ENCODE measurements at regions not wholly inside any gene's neighbourhood (a gene's known extent, or its start where the extent isn't known, plus 50 kb on each side); places are given as distances from the start of the nearest gene placed in this dataset.

- Histone ChIP-seq H3K4me2 (ENCODE audit: low read length) (no peak overlapping the region), H2AFZ (ENCODE audit: low read length) (no peak overlapping the region), H3K27ac (ENCODE audit: low read depth, low read length, poor library complexity, severe bottlenecking) (no peak overlapping the region), H3K4me3 (ENCODE audit: low read depth, low read length, poor library complexity, severe bottlenecking) (no peak overlapping the region), H3K4me1 (ENCODE audit: insufficient read depth, low read length, poor library complexity, severe bottlenecking) (no peaks in the 10 kb centered on the region), H4K20me1 (ENCODE audit: insufficient read depth, low read length) (no peaks in the 10 kb centered on the region), H3K9me2 (ENCODE audit: insufficient read depth, low read length) (no peaks in the 10 kb centered on the region), H3K79me2 (ENCODE audit: insufficient read depth, low read depth, low read length) (no peaks in the 10 kb centered on the region), H3K36me3 (ENCODE audit: insufficient read depth, low read length) (no peaks in the 10 kb centered on the region), H3K9me3 (ENCODE audit: low read length) (no peaks in the 10 kb centered on the region)
- POLR2A ChIA-PET, result no interaction called here
- no peak for DNase-seq (ENCODE audit: low spot score)
- no TSS peak for BruUV-seq (replicated peaks)
- intact Hi-C loops (cut with micrococcal nuclease; ENCODE audit: unreplicated experiment), result no loop called here
- TF ChIP-seq, protein P1, sequence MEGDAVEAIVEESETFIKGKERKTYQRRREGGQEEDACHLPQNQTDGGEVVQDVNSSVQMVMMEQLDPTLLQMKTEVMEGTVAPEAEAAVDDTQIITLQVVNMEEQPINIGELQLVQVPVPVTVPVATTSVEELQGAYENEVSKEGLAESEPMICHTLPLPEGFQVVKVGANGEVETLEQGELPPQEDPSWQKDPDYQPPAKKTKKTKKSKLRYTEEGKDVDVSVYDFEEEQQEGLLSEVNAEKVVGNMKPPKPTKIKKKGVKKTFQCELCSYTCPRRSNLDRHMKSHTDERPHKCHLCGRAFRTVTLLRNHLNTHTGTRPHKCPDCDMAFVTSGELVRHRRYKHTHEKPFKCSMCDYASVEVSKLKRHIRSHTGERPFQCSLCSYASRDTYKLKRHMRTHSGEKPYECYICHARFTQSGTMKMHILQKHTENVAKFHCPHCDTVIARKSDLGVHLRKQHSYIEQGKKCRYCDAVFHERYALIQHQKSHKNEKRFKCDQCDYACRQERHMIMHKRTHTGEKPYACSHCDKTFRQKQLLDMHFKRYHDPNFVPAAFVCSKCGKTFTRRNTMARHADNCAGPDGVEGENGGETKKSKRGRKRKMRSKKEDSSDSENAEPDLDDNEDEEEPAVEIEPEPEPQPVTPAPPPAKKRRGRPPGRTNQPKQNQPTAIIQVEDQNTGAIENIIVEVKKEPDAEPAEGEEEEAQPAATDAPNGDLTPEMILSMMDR (conservative IDR thresholded peaks at IDR 0.05; ENCODE audit: low read length), result no peak
- TF ChIP-seq EZH2phosphoT487 (IDR thresholded peaks at IDR 0.05; ENCODE audit: borderline replicate concordance, low read depth, low read length), result no peak
- CTCF ChIA-PET (ENCODE audit: unreplicated experiment), result no interaction called here
These were observed 185.3 kb upstream of the FMN2 start for GRCh38 chr1:239906394-239906793.

DNA sequence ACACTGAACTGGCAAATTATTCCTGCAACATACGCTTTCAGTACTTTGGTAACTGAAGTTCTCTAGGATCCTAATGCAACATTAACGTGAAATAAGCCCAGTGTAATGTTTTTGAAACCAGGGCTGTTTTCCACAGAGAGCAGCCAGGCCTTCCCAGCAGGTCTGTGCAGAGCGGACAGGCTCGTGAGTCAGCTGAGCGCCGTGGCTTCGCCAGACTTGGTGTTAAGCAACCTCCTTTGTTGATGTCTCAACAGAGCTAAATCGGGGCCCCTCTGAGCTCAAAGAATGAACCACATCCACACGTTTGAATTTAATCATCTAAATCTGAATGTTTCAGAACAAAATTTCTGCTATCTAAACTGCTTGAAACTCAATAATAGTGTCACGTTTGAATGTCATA lies 181.8 kb upstream of the FMN2 start:
- TF ChIP-seq, protein P1 (conservative IDR thresholded peaks at IDR 0.05; ENCODE audit: low read length), result no peak
- no peak for TF ChIP-seq EZH2phosphoT487 (IDR thresholded peaks at IDR 0.05; ENCODE audit: borderline replicate concordance, low read depth, low read length)
- no peak overlapping the region for H3K4me3 ChIP-seq (ENCODE audit: low read depth, low read length, poor library complexity, severe bottlenecking)
- H3K36me3 ChIP-seq (ENCODE audit: insufficient read depth, low read length), result no peaks in the 10 kb centered on the region
- H3K9me3 ChIP-seq (ENCODE audit: low read length), result no peaks in the 10 kb centered on the region
- BruUV-seq (replicated peaks), result no TSS peak
- no peaks in the 10 kb centered on the region for H3K4me1 ChIP-seq (ENCODE audit: insufficient read depth, low read length, poor library complexity, severe bottlenecking)
- intact Hi-C loops (cut with micrococcal nuclease; ENCODE audit: unreplicated experiment), result no loop called here
- ChIA-PET CTCF (ENCODE audit: unreplicated experiment) (no interaction called here), POLR2A (no interaction called here)
- H3K79me2 ChIP-seq (ENCODE audit: insufficient read depth, low read depth, low read length), result no peaks in the 10 kb centered on the region
- no peaks in the 10 kb centered on the region for H3K9me2 ChIP-seq (ENCODE audit: insufficient read depth, low read length)
- no peak overlapping the region for H3K4me2 ChIP-seq (ENCODE audit: low read length)
- H2AFZ ChIP-seq (ENCODE audit: low read length), result no peak overlapping the region
- no peak overlapping the region for H3K27ac ChIP-seq (ENCODE audit: low read depth, low read length, poor library complexity, severe bottlenecking)
- no peaks in the 10 kb centered on the region for H4K20me1 ChIP-seq (ENCODE audit: insufficient read depth, low read length)
- DNase-seq (ENCODE audit: low spot score), result no peak

DNA sequence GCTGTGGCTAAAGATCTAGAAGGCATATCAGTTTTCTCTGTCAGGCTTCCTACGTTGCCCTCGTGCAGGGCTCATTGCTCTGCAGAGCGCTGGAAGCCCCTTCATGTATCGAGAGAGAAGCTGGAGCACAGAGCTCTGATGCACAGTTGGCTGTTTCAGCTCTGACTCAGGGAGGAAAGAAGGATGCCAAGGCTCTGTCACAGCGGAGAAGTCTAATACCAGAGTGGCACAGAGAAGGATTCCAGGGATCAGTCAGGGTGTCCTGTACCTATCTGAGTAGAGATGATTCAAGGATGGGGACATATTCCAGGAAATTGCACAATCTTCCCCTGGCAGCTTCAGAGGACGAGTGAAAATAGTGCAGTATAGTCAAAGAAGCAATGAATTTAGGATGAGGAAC lies 179.2 kb upstream of the FMN2 start:
- no peak overlapping the region for H3K4me2 ChIP-seq (ENCODE audit: low read length)
- H3K4me3 ChIP-seq (ENCODE audit: low read depth, low read length, poor library complexity, severe bottlenecking), result no peak overlapping the region
- H3K27ac ChIP-seq (ENCODE audit: low read depth, low read length, poor library complexity, severe bottlenecking), result no peak overlapping the region
- no peaks in the 10 kb centered on the region for H3K9me2 ChIP-seq (ENCODE audit: insufficient read depth, low read length)
- intact Hi-C loops (cut with micrococcal nuclease; ENCODE audit: unreplicated experiment), result no loop called here
- TF ChIP-seq, protein P1 (conservative IDR thresholded peaks at IDR 0.05; ENCODE audit: low read length), result no peak
- no peak for TF ChIP-seq EZH2phosphoT487 (IDR thresholded peaks at IDR 0.05; ENCODE audit: borderline replicate concordance, low read depth, low read length)
- BruUV-seq (replicated peaks), result no TSS peak
- no peaks in the 10 kb centered on the region for H3K4me1 ChIP-seq (ENCODE audit: insufficient read depth, low read length, poor library complexity, severe bottlenecking)
- no peaks in the 10 kb centered on the region for H4K20me1 ChIP-seq (ENCODE audit: insufficient read depth, low read length)
- H3K79me2 ChIP-seq (ENCODE audit: insufficient read depth, low read depth, low read length), result no peaks in the 10 kb centered on the region
- no peaks in the 10 kb centered on the region for H3K36me3 ChIP-seq (ENCODE audit: insufficient read depth, low read length)
- no peak overlapping the region for H2AFZ ChIP-seq (ENCODE audit: low read length)
- CTCF ChIA-PET (ENCODE audit: unreplicated experiment), result no interaction called here
- POLR2A ChIA-PET, result no interaction called here
- H3K9me3 ChIP-seq (ENCODE audit: low read length), result no peaks in the 10 kb centered on the region
- no peak for DNase-seq (ENCODE audit: low spot score)

Measured in OCI-LY7 (cell line).